Mononuclear cell (primary cell): ENCODE measurements at regions not wholly inside any gene's neighbourhood (a gene's known extent, or its start where the extent isn't known, plus 50 kb on each side); places are given as distances from the start of the nearest gene placed in this dataset.

Source experiments
- H3K27me3 ChIP-seq: 2 replicates; pipeline ENCODE4 v1.6.0; 2011; ENCODE audit warnings: low read length, control low read depth; ENCODE audit not compliant: insufficient read depth
- H3K4me1 ChIP-seq: 2 replicates; pipeline ENCODE4 v1.5.1; 2011; ENCODE audit warnings: mild to moderate bottlenecking, low read length, control low read depth; ENCODE audit not compliant: insufficient read depth
- H3K4me3 ChIP-seq: 2 replicates; pipeline ENCODE4 v1.5.1; 2011; ENCODE audit warnings: mild to moderate bottlenecking, low read length, moderate library complexity
- H3K9me3 ChIP-seq: 2 replicates; pipeline ENCODE4 v1.5.1; 2011; ENCODE audit warnings: low read depth, mild to moderate bottlenecking, control low read depth, low read length

GRCh38 chr2:8178911-8179310 is 502.9 kb upstream of the ID2 start:
- H3K9me3 ChIP-seq = no peaks in the 10 kb centered on the region
- peaks cover 18% of the 10 kb centered on the region for H3K4me1 ChIP-seq
- no peak overlapping the region for H3K4me3 ChIP-seq
- H3K27me3 ChIP-seq = no peaks in the 10 kb centered on the region

- Histone ChIP-seq H3K27me3 (no peaks in the 10 kb centered on the region), H3K4me1 (peaks cover 9% of the 10 kb centered on the region), H3K9me3 (no peaks in the 10 kb centered on the region), H3K4me3 (no peak overlapping the region)
Observed at GRCh38 chr2:8189316-8189715, 492.5 kb upstream of the ID2 start.

DNA sequence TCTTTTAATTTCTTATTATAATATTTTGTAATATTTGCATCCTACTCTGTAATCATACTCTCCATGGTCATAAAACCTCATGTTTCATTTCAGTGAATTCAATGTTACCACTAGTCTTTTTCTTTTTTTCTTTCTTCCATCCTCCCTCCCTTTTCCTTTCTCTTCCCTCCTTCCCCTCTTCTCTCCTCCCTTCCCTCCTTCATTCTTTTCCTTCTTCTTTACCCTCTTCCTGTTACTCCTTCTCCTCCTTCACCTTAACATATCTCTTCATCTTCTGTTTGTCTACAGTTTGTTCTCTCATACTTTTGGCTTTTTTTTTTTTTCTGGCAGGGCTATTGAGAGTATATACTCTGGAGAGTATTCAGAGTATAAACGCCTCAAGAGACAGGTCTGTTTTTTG is 491.6 kb upstream of the ID2 start:
- H3K27me3 ChIP-seq = no peaks in the 10 kb centered on the region
- no peaks in the 10 kb centered on the region for H3K9me3 ChIP-seq
- peaks cover 9% of the 10 kb centered on the region for H3K4me1 ChIP-seq
- no peak overlapping the region for H3K4me3 ChIP-seq

GRCh38 chr2:8191427-8191826 is 490.4 kb upstream of the ID2 start:
- Histone ChIP-seq H3K4me3 (no peak overlapping the region), H3K9me3 (no peaks in the 10 kb centered on the region), H3K27me3 (no peaks in the 10 kb centered on the region), H3K4me1 (peaks cover 9% of the 10 kb centered on the region)

DNA sequence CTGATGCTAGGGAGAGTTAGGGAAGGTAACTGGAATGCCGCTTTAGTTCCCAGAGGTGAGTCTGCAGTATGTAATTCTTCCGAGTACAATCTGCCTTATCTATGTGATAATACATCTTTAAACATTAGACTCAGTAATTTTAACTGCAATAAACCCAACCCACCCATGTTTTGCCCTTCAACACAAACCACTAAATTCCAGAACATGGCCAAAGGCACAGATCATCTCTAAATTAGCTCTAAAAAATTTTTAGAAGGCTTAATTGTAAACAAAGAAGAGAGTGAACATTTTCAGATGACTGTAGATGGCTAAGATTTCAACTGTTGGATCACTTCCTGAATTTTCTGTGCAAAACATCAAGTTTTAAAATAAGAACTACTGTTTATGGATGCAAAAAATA is 488.7 kb upstream of the ID2 start:
- Histone ChIP-seq H3K4me3 (no peak overlapping the region), H3K9me3 (no peaks in the 10 kb centered on the region), H3K27me3 (no peaks in the 10 kb centered on the region), H3K4me1 (peaks cover 9% of the 10 kb centered on the region)

GRCh38 chr2:8193686-8194615 is 487.9 kb upstream of the ID2 start:
- Histone ChIP-seq H3K9me3 (no peaks in the 10 kb centered on the region), H3K4me1 (peaks cover 13% of the 10 kb centered on the region), H3K4me3 (no peak overlapping the region), H3K27me3 (no peaks in the 10 kb centered on the region)

GRCh38 chr2:8195784-8196183 is 486.1 kb upstream of the ID2 start:
- Histone ChIP-seq H3K9me3 (no peaks in the 10 kb centered on the region), H3K4me1 (peaks cover 13% of the 10 kb centered on the region), H3K27me3 (no peaks in the 10 kb centered on the region), H3K4me3 (no peak overlapping the region)

DNA sequence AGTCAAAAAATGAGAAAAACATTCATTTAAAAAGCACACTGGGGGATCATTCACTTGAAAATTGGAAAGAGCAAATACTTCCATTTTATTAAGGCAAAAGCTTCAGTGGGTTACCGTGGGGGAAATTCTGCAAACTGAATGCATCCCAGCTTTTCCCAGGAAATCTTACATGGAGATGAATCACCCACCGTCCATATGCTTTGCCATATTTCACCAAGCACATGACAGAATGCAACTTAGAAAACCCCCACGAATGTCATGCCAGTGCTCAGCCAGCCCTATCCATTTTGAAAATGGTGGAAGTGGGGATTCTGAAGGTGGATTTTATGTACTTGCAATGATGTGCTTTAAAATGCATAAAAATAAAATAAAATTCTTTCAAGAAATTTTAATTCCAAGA is 485.5 kb upstream of the ID2 start:
- Histone ChIP-seq H3K9me3 (no peaks in the 10 kb centered on the region), H3K4me3 (no peak overlapping the region), H3K4me1 (peaks cover 13% of the 10 kb centered on the region), H3K27me3 (no peaks in the 10 kb centered on the region)

DNA sequence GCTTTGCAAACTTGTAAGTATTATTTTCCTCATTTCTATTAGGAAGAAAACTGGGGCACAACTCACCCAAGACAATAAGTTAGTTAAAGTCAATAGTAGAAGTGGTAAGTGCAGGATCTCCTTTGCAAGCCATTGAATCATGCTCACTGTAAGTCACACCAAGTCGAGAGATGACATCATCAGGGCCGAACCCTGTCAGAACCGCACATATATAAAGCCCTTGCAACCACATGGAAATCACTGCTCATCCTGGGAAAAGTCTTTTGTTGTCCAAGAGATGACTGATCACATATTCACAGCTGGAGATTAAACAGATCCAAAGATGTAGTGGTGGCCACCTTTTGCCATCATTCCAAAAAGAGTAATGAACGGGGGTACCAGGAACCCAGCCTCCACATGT is 484.8 kb upstream of the ID2 start:
- Histone ChIP-seq H3K9me3 (no peaks in the 10 kb centered on the region), H3K4me1 (peaks cover 13% of the 10 kb centered on the region), H3K4me3 (no peak overlapping the region)

DNA sequence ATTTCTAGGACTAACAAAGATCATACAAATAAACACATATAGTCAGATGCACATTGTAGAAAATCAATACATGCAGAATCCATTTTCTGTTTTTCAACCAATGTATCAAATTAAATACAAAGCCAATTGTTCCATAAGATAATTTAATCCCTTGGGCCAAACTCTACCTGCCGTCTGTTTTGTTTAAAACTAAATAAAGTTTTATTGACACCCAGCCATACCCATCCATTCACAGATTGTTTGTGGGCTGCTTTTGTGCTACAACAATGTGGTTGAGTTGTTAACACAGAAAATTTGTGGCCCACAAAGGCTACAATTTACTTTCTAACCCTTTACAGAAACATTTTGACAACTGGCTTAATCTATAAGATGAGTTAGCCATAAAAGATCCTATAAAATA is 484.0 kb upstream of the ID2 start:
- Histone ChIP-seq H3K9me3 (no peaks in the 10 kb centered on the region), H3K4me3 (no peak overlapping the region), H3K27me3 (no peaks in the 10 kb centered on the region), H3K4me1 (peaks cover 13% of the 10 kb centered on the region)

More for the DNA sequence above, 484.8 kb upstream of the ID2 start:
- no peaks in the 10 kb centered on the region for H3K27me3 ChIP-seq

DNA sequence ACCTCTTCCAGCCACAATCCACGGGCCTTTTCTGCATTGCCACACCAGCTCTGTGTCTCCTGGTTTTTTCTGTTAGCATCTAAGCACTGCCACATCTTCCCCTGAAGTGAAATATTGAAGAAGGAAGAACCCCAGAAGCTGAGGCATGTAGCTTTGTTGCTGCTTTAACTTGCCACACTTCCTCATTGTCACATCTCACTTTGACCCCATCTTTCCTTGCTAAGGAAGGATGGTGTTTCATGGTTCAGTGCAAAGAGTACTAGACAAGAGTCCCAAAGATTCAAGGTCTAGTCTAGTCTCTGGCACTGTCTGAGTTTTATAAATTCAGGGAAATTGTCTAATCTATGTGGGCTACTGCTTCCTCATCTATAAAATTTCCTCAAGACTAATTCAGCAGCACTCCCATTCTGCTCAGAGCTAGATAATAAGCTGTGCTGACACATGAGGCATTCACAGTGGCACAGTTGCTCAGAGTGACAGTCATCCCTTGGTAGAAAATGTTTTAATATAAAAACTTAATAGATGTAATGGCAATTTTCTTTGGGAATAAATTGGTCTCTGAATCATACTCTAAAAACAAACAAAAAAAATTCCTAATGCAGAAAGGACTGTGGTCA is 483.0 kb upstream of the ID2 start:
- Histone ChIP-seq H3K4me1 (peaks cover 5% of the 10 kb centered on the region), H3K4me3 (no peak overlapping the region), H3K9me3 (no peaks in the 10 kb centered on the region), H3K27me3 (no peaks in the 10 kb centered on the region)

DNA sequence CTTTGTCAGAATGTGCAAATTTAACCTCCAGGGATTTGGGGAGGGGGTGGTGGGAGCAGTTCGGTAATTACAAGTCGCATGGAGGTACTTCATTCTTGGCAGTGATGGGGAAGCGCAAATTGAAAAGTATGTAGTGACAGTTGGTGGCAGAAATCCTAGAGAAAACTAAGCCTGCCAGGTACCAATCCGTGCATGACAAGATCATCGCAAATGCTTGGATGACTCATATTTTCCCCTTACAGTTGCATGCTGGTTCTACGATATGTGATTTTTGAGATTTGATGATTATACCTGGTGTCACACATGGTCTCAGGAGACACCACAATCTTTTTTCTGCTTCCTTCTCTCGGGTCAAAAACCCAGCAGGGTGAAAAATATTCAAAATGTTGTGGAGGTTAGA is 479.7 kb upstream of the ID2 start:
- no peak overlapping the region for H3K4me3 ChIP-seq
- H3K9me3 ChIP-seq = peaks cover 7% of the 10 kb centered on the region
- H3K27me3 ChIP-seq = no peaks in the 10 kb centered on the region
- peaks cover 4% of the 10 kb centered on the region for H3K4me1 ChIP-seq

DNA sequence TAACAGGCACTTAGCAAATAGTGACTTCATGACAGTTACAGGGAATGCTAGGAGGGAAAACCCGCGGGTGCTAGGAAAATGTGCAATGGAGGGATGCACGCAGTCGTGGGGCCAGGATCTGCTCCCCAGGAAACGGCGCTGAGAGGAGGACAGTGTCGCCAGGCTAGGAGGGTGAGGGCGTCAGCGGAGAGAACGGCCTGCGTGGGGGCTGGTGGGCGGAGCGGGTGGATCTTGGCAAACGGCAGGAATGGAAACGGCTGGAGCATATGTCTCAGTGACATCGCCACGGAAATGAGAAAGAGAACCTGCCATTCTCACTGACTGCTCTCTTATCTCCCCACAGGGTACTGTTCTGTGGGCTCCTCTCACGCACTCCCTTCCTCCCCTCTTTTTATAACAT is 478.5 kb upstream of the ID2 start:
- Histone ChIP-seq H3K9me3 (peaks cover 17% of the 10 kb centered on the region), H3K4me1 (peaks cover 3% of the 10 kb centered on the region), H3K27me3 (no peaks in the 10 kb centered on the region), H3K4me3 (no peak overlapping the region)

GRCh38 chr2:8204711-8205110 is 477.1 kb upstream of the ID2 start:
- Histone ChIP-seq H3K4me3 (no peak overlapping the region), H3K9me3 (peaks cover 17% of the 10 kb centered on the region), H3K27me3 (no peaks in the 10 kb centered on the region), H3K4me1 (no peaks in the 10 kb centered on the region)

DNA sequence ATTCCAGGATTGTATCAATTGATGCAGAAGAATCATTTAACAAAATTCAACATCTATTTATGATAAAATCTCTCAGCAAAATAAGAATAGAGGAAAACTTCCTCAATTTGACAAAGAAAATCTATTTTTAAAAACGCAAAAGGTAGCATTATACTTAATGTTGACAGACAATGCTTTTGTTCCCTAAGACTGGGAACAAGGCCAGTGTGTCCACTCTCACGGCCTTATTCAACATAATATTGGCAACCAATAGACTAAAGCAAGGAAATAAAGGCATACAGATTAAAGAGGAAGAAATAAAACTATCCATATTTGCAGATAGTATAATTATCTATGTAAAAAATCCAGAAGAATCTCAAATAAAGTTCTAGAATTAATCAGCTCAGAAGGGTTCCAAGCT is 472.4 kb upstream of the ID2 start:
- Histone ChIP-seq H3K4me1 (peaks cover 10% of the 10 kb centered on the region), H3K4me3 (no peak overlapping the region)

GRCh38 chr2:8211384-8211783 is 470.5 kb upstream of the ID2 start:
- Histone ChIP-seq H3K27me3 (no peaks in the 10 kb centered on the region), H3K9me3 (peaks cover 17% of the 10 kb centered on the region), H3K4me1 (peaks cover 10% of the 10 kb centered on the region), H3K4me3 (no peak overlapping the region)

More for the DNA sequence above, 472.4 kb upstream of the ID2 start:
- Histone ChIP-seq H3K9me3 (peaks cover 17% of the 10 kb centered on the region), H3K27me3 (no peaks in the 10 kb centered on the region)
